Erythroblast (primary cell): ENCODE measurements at regions not wholly inside any gene's neighbourhood (a gene's known extent, or its start where the extent isn't known, plus 50 kb on each side); places are given as distances from the start of the nearest gene placed in this dataset.

Experiments used
- GATA1 ChIP-seq: IDR thresholded peaks from 2 replicates; pipeline ENCODE4 v1.6.1; 2011; ENCODE audit warnings: low read depth, mild to moderate bottlenecking, control low read depth, low read length, moderate library complexity
- POLR2A ChIP-seq: IDR thresholded peaks from 2 replicates; pipeline ENCODE4 v1.6.1; 2011; ENCODE audit warnings: mild to moderate bottlenecking, low read length

DNA sequence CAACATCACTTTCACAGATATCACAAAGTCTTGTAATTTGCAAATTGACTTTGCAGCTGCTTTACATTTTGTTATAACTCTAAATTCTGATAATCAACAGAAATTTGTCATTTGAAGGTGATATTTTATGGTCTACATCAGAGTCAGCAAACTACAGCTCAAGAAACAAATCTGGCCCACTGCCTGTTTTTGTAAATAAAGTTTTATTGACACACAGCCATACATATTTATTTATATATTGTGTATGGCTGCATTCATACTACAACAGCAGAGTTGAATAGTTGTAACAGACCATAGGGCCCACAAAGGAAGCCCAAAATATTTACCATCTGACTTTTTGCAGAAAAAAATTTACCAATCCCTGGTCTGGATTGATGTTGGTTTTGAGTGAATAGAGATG is 87.0 kb upstream of the GRIA1 start:
- TF ChIP-seq POLR2A (no peak), GATA1 (no peak)
